ENCODE measurements at regions not wholly inside any gene's neighbourhood (a gene's known extent, or its start where the extent isn't known, plus 50 kb on each side); places are given as distances from the start of the nearest gene placed in this dataset.

GRCh38 chr10:78277314-78278057 lies 243.8 kb downstream of the RPS24 start:
- WGBS, 2 donors: 69 to 73% methylated on average over 11 of the region's 11 CpGs

GRCh38 chr10:78278058-78278404 lies 244.4 kb downstream of the RPS24 start:
- Histone ChIP-seq H3K9me3 (no peaks in the 10 kb centered on the region), H3K27ac (no peak overlapping the region), H3K4me3 (no peak overlapping the region), H3K27me3 (no peaks in the 10 kb centered on the region), H3K4me1 (no peaks in the 10 kb centered on the region), H3K36me3 (no peaks in the 10 kb centered on the region)
- WGBS, 2 donors: 51 to 65% methylated on average over 6 of the region's 6 CpGs
- ATAC-seq: peak in 2 of 4 donors; percentile 21 to 31
- TF ChIP-seq CTCF (IDR thresholded peaks at IDR 0.05): no peak
- no peak for DNase-seq
- intact Hi-C loops (cut with DNase I): no loop called here
- no peak for FAIRE-seq

More at GRCh38 chr10:78277314-78278057, 243.8 kb downstream of the RPS24 start:
- H3K4me1 ChIP-seq: no peaks in the 10 kb centered on the region
- FAIRE-seq (no peak), ATAC-seq (no peak), DNase-seq (no peak)
- H3K27me3 ChIP-seq: no peaks in the 10 kb centered on the region
- intact Hi-C loops (cut with DNase I): no loop called here
- no peak overlapping the region for H3K27ac ChIP-seq
- H3K9me3 ChIP-seq: no peaks in the 10 kb centered on the region
- no peak for TF ChIP-seq CTCF (IDR thresholded peaks at IDR 0.05)
- no peak overlapping the region for H3K4me3 ChIP-seq
- no peaks in the 10 kb centered on the region for H3K36me3 ChIP-seq

GRCh38 chr10:78279756-78280155 lies 246.1 kb downstream of the RPS24 start:
- Histone ChIP-seq H3K4me3 (no peak overlapping the region), H3K36me3 (no peaks in the 10 kb centered on the region), H3K27ac (no peak overlapping the region), H3K27me3 (no peaks in the 10 kb centered on the region), H3K9me3 (no peaks in the 10 kb centered on the region), H3K4me1 (no peaks in the 10 kb centered on the region)
- TF ChIP-seq CTCF (IDR thresholded peaks at IDR 0.05): no peak
- intact Hi-C loops (cut with DNase I): no loop called here
- DNase-seq (no peak), FAIRE-seq (no peak), ATAC-seq (no peak)
- WGBS, 2 donors: 81 to 86% methylated on average over 7 of the region's 7 CpGs

GRCh38 chr10:78280604-78281003 lies 246.9 kb downstream of the RPS24 start:
- DNase-seq: no peak
- Histone ChIP-seq H3K36me3 (no peaks in the 10 kb centered on the region), H3K9me3 (no peaks in the 10 kb centered on the region), H3K4me3 (no peak overlapping the region), H3K4me1 (no peaks in the 10 kb centered on the region), H3K27me3 (no peaks in the 10 kb centered on the region), H3K27ac (no peak overlapping the region)
- TF ChIP-seq CTCF (IDR thresholded peaks at IDR 0.05): no peak
- intact Hi-C loops (cut with DNase I): no loop called here
- ATAC-seq: no peak
- WGBS, 2 donors: 71 to 78% methylated on average over 6 of the region's 6 CpGs
- no peak for FAIRE-seq

- Histone ChIP-seq H3K4me3 (no peak overlapping the region), H3K36me3 (no peaks in the 10 kb centered on the region), H3K4me1 (no peaks in the 10 kb centered on the region), H3K27ac (no peak overlapping the region), H3K27me3 (no peaks in the 10 kb centered on the region), H3K9me3 (no peaks in the 10 kb centered on the region)
- ATAC-seq (no peak), FAIRE-seq (no peak), DNase-seq (no peak)
- intact Hi-C loops (cut with DNase I): no loop called here
- WGBS, 2 donors: 69 to 84% methylated on average over 4 of the region's 4 CpGs
- no peak for TF ChIP-seq CTCF (IDR thresholded peaks at IDR 0.05)
These were observed 248.0 kb downstream of the RPS24 start for GRCh38 chr10:78281627-78282026.

Data from pancreas (tissue), 10 donors.